GM19240 (cell line): ENCODE measurements at regions not wholly inside any gene's neighbourhood (a gene's known extent, or its start where the extent isn't known, plus 50 kb on each side); places are given as distances from the start of the nearest gene placed in this dataset.
"Not testable (repeated sequence)": the region's sequence is repeated elsewhere in the genome, so short reads cannot be mapped to it uniquely, and the experiment has no call there.

Source experiments
- DNase-seq: peaks from one replicate; pipeline ENCODE4 v3.0.0; 2011; ENCODE audit warnings: low spot score; ENCODE audit not compliant: insufficient read length

- DNase-seq: no peak
Measured at GRCh38 chr7:25444991-25445390, 216.7 kb upstream of the NPVF start.

GRCh38 chr7:25448301-25448700 lies 220.0 kb upstream of the NPVF start:
- DNase-seq: no peak

- DNase-seq: no peak
Measured at GRCh38 chr7:25454020-25454419, 225.7 kb upstream of the NPVF start.

GRCh38 chr7:25454562-25455041 lies 226.3 kb upstream of the NPVF start:
- no peak for DNase-seq

GRCh38 chr7:25455683-25456251 lies 227.5 kb upstream of the NPVF start:
- no peak for DNase-seq

- DNase-seq: no peak
Measured at GRCh38 chr7:25456467-25457171, 228.3 kb upstream of the NPVF start.

- DNase-seq: no peak
Measured at GRCh38 chr7:25459057-25459456, 230.8 kb upstream of the NPVF start.

GRCh38 chr7:25460433-25460832 lies 232.1 kb upstream of the NPVF start:
- no peak for DNase-seq

- DNase-seq: no peak
Measured at GRCh38 chr7:25469669-25470068, 241.4 kb upstream of the NPVF start.

GRCh38 chr7:25476863-25477499 lies 248.7 kb upstream of the NPVF start:
- DNase-seq: no peak

- DNase-seq: not testable (repeated sequence)
Measured at GRCh38 chr7:25478221-25478620, 249.9 kb upstream of the NPVF start.

GRCh38 chr7:25478925-25479324 lies 250.6 kb upstream of the NPVF start:
- DNase-seq: no peak

- no peak for DNase-seq
Measured at GRCh38 chr7:25481891-25482290, 253.6 kb upstream of the NPVF start.

- no peak for DNase-seq
Measured at GRCh38 chr7:25482631-25483030, 254.3 kb upstream of the NPVF start.

- no peak for DNase-seq
Measured at GRCh38 chr7:25485026-25485425, 256.7 kb upstream of the NPVF start.

GRCh38 chr7:25486656-25487055 lies 258.4 kb upstream of the NPVF start:
- no peak for DNase-seq

GRCh38 chr7:25493805-25494366 lies 265.6 kb upstream of the NPVF start:
- no peak for DNase-seq

GRCh38 chr7:25494896-25495295 lies 266.6 kb upstream of the NPVF start:
- DNase-seq: no peak

- DNase-seq: no peak
Measured at GRCh38 chr7:25495342-25496250, 267.3 kb upstream of the NPVF start.

- no peak for DNase-seq
Measured at GRCh38 chr7:25496476-25497368, 268.4 kb upstream of the NPVF start.
